B cell (primary cell): ENCODE measurements at regions not wholly inside any gene's neighbourhood (a gene's known extent, or its start where the extent isn't known, plus 50 kb on each side); places are given as distances from the start of the nearest gene placed in this dataset.

ENCODE experiments used
- ATAC-seq: fragments of 200-7000 bp; cut with Tn5 transposase; one replicate; pipeline ENCODE4 v1.10.0; 2021; ENCODE audit warnings: low read depth, mild to moderate bottlenecking, moderate number of reproducible peaks, moderate library complexity
- CTCF ChIA-PET: fragments of 350-600 bp; sonication (Branson Sonifier 250); formaldehyde crosslinking; loops from one replicate; lab custom pipeline; 2021; ENCODE audit warnings: antibody characterized with exemption, inconsistent platforms; lab: Charles Lee
- POLR2A ChIA-PET: fragments of 350-600 bp; sonication (Branson Sonifier 250); formaldehyde crosslinking; loops from one replicate; lab custom pipeline; 2021; ENCODE audit warnings: antibody characterized with exemption; lab: Charles Lee
- DNase-seq: peaks from one replicate; pipeline ENCODE4 v3.0.0; 2013
- H2AFZ ChIP-seq: 2 replicates; pipeline ENCODE4 v1.6.1; 2012; ENCODE audit warnings: mild to moderate bottlenecking, low read depth, low read length; ENCODE audit not compliant: insufficient read depth, poor library complexity, severe bottlenecking
- H3K27ac ChIP-seq, 2 donors: 1 replicate in 1 of 2; 2 replicates in 1 of 2; pipeline ENCODE4 v1.5.1; 2012 to 2013; ENCODE audit warnings: low read length in 2 of 2, mild to moderate bottlenecking in 2 of 2, moderate library complexity in 1 of 2
- H3K27me3 ChIP-seq, 4 experiments: fragments of 200-600 bp in 1 of 4; sonication (generic) in 1 of 4; replicated peaks in 1 of 4; 1 replicate in 2 of 4; 2 replicates in 2 of 4; pipeline versions ENCODE4 v1.6.1 to v1.7.0; 2013 to 2016; ENCODE audit warnings: low read length in 3 of 4, mild to moderate bottlenecking in 2 of 4, mixed read lengths in 1 of 4, moderate library complexity in 1 of 4; ENCODE audit not compliant: insufficient read depth in 4 of 4, control insufficient read depth in 3 of 4; ENCODE audit errors: control extremely low read depth in 1 of 4
- H3K36me3 ChIP-seq, 2 experiments: replicated peaks in 1 of 2; 1 replicate in 1 of 2; 2 replicates in 1 of 2; pipeline versions ENCODE4 v1.6.1 to v1.7.1; 2013; ENCODE audit warnings: low read length in 1 of 2; ENCODE audit not compliant: insufficient read depth in 2 of 2, control insufficient read depth in 1 of 2; ENCODE audit errors: control extremely low read depth in 1 of 2, extremely low read depth in 1 of 2
- H3K4me1 ChIP-seq, 2 donors: fragments of 200-600 bp in 1 of 2; sonication (generic) in 1 of 2; 1 replicate in 1 of 2; 2 replicates in 1 of 2; pipeline versions ENCODE4 v1.5.1 to v1.6.1; 2013 to 2017; ENCODE audit warnings: low read length in 2 of 2; ENCODE audit not compliant: control insufficient read depth in 2 of 2, insufficient read depth in 2 of 2
- H3K4me2 ChIP-seq: replicated peaks from 2 replicates; pipeline ENCODE3; 2012; ENCODE audit warnings: mild to moderate bottlenecking, low read depth, low read length; ENCODE audit not compliant: poor library complexity, severe bottlenecking
- H3K4me3 ChIP-seq, 5 experiments: fragments of 200-600 bp in 1 of 5; sonication (generic) in 1 of 5; 1 replicate in 3 of 5; 2 replicates in 2 of 5; pipeline versions ENCODE4 v1.5.1 to v1.7.0; 2011 to 2016; ENCODE audit warnings: low read length in 4 of 5, mild to moderate bottlenecking in 4 of 5, low read depth in 2 of 5, control low read depth in 1 of 5, moderate library complexity in 1 of 5; ENCODE audit not compliant: insufficient read depth in 1 of 5; ENCODE audit errors: control extremely low read depth in 1 of 5, extremely low read depth in 1 of 5
- H3K79me2 ChIP-seq: fragments of 200-600 bp; sonication (generic); one replicate; pipeline ENCODE4 v1.6.0; 2016; ENCODE audit warnings: low read length; ENCODE audit not compliant: control insufficient read depth, insufficient read depth
- H3K9ac ChIP-seq: fragments of 200-600 bp; sonication (generic); 2 replicates; pipeline ENCODE4 v1.6.1; 2017; ENCODE audit warnings: mild to moderate bottlenecking, low read length, moderate library complexity
- H3K9me3 ChIP-seq, 3 donors: one replicate each; pipeline versions ENCODE4 v1.6.1 to v1.7.1; 2013; ENCODE audit warnings: low read length in 2 of 3; ENCODE audit not compliant: control insufficient read depth in 2 of 3, insufficient read depth in 1 of 3; ENCODE audit errors: control extremely low read depth in 1 of 3
- H4K20me1 ChIP-seq: 2 replicates; pipeline ENCODE4 v1.6.0; 2012; ENCODE audit warnings: mild to moderate bottlenecking, low read length; ENCODE audit not compliant: insufficient read depth, control insufficient read depth, poor library complexity, severe bottlenecking
- H3K27ac Mint-ChIP-seq: one replicate; pipeline ENCODE4 v1.8.0; 2021; ENCODE audit warnings: mixed read lengths
- H3K27me3 Mint-ChIP-seq: one replicate; pipeline ENCODE4 v1.8.0; 2021; ENCODE audit warnings: mixed read lengths
- H3K4me1 Mint-ChIP-seq: one replicate; pipeline ENCODE4 v1.8.0; 2021; ENCODE audit warnings: mixed read lengths
- H3K4me3 Mint-ChIP-seq: one replicate; pipeline ENCODE4 v1.8.0; 2021; ENCODE audit warnings: mixed read lengths
- H3K9me3 Mint-ChIP-seq: one replicate; pipeline ENCODE4 v1.8.0; 2022; ENCODE audit warnings: mixed read lengths; ENCODE audit not compliant: insufficient read depth
- CTCF ChIP-seq: fragments of 200-600 bp; IDR thresholded peaks from one replicate; pipeline ENCODE4 v1.8.0; 2022; ENCODE audit warnings: antibody characterized with exemption, mild to moderate bottlenecking
- EZH2 ChIP-seq: IDR thresholded peaks from 2 replicates; pipeline ENCODE4 v1.6.1; 2012; ENCODE audit warnings: borderline replicate concordance, low read depth, mild to moderate bottlenecking, moderate library complexity, low read length; ENCODE audit not compliant: insufficient read depth, poor library complexity, severe bottlenecking
- WGBS: methylation state at CpG from one replicate; pipeline ENCODE4 v1.1.5; 2013; ENCODE audit warnings: missing lambda C conversion rate; ENCODE audit not compliant: insufficient coverage; 5-methylcytosine and 5-hydroxymethylcytosine counted together
- intact Hi-C: fragments of 100-400 bp; cut with micrococcal nuclease; formaldehyde crosslinking; loops from one replicate; pipeline ENCODE4 v1.10.0; 2022

- no peaks in the 10 kb centered on the region for H3K36me3 ChIP-seq
- no peaks in the 10 kb centered on the region for H3K9me3 Mint-ChIP-seq
- H3K4me3 ChIP-seq = no peak overlapping the region
- no peak overlapping the region for H3K9ac ChIP-seq
- H3K4me3 Mint-ChIP-seq = no peak overlapping the region
- no peak overlapping the region for H3K27ac ChIP-seq
- no peaks in the 10 kb centered on the region for H3K27me3 ChIP-seq
- no peaks in the 10 kb centered on the region for H3K27me3 Mint-ChIP-seq
- intact Hi-C loops = no loop called here
- ChIA-PET POLR2A (no interaction called here), CTCF (no interaction called here)
- DNase-seq (no peak), ATAC-seq (no peak)
- H4K20me1 ChIP-seq = no peaks in the 10 kb centered on the region
- TF ChIP-seq EZH2 (no peak), CTCF (no peak)
- H3K27ac Mint-ChIP-seq = no peak overlapping the region
- H3K9me3 ChIP-seq = no peaks in the 10 kb centered on the region
- no peaks in the 10 kb centered on the region for H3K79me2 ChIP-seq
- H3K4me2 ChIP-seq = no peak overlapping the region
- H2AFZ ChIP-seq = no peak overlapping the region
- WGBS = 93% methylated on average over 2 of the region's 3 CpGs
- H3K4me1 ChIP-seq = no peaks in the 10 kb centered on the region
- H3K4me1 Mint-ChIP-seq = peaks cover 2% of the 10 kb centered on the region
Observed at GRCh38 chr9:78782234-78782633, 485.3 kb downstream of the PSAT1 start.

- intact Hi-C loops = no loop called here
- H3K9me3 Mint-ChIP-seq = no peaks in the 10 kb centered on the region
- no peak for ATAC-seq
- Histone ChIP-seq H4K20me1 (no peaks in the 10 kb centered on the region), H3K4me2 (no peak overlapping the region), H3K27me3 (no peaks in the 10 kb centered on the region), H3K27ac (no peak overlapping the region), H2AFZ (no peak overlapping the region), H3K9ac (no peak overlapping the region), H3K4me3 (no peak overlapping the region), H3K4me1 (no peaks in the 10 kb centered on the region), H3K9me3 (no peaks in the 10 kb centered on the region), H3K36me3 (no peaks in the 10 kb centered on the region), H3K79me2 (no peaks in the 10 kb centered on the region)
- H3K27ac Mint-ChIP-seq = no peak overlapping the region
- no CpG with 5 or more reads among the region's 3 CpGs for WGBS
- no peaks in the 10 kb centered on the region for H3K27me3 Mint-ChIP-seq
- TF ChIP-seq EZH2 (no peak), CTCF (no peak)
- ChIA-PET CTCF (no interaction called here), POLR2A (no interaction called here)
- H3K4me1 Mint-ChIP-seq = peaks cover 2% of the 10 kb centered on the region
- DNase-seq = no peak
- H3K4me3 Mint-ChIP-seq = no peak overlapping the region
Observed at GRCh38 chr9:78782858-78783257, 485.9 kb downstream of the PSAT1 start.
